Kidney (tissue), 13 donors: ENCODE measurements at regions not wholly inside any gene's neighbourhood (a gene's known extent, or its start where the extent isn't known, plus 50 kb on each side); places are given as distances from the start of the nearest gene placed in this dataset.

Experiments used
- DNase-seq, 5 donors: peaks; one replicate each; pipeline ENCODE4 v3.0.0-alpha.2; 2013 to 2020
- FAIRE-seq: peaks from 2 replicates; lab custom pipeline; 2012; peaks lifted over from hg19 to GRCh38; lab: Jason Lieb, UNC
- H3K27ac ChIP-seq, 2 donors: one replicate each; pipeline ENCODE4 v1.7.0; 2013; ENCODE audit warnings: low read depth in 2 of 2, low read length in 2 of 2, inconsistent platforms in 1 of 2
- H3K27me3 ChIP-seq: one replicate; pipeline ENCODE4 v1.7.1; 2013; ENCODE audit warnings: low read length, inconsistent platforms; ENCODE audit not compliant: control insufficient read depth, insufficient read depth
- H3K36me3 ChIP-seq, 3 donors: one replicate each; pipeline versions ENCODE4 v1.7.0 to v1.7.1; 2013; ENCODE audit warnings: low read length in 3 of 3, control low read depth in 1 of 3, inconsistent platforms in 1 of 3; ENCODE audit not compliant: insufficient read depth in 3 of 3, control insufficient read depth in 2 of 3
- H3K4me1 ChIP-seq, 3 donors: one replicate each; pipeline versions ENCODE4 v1.7.0 to v1.7.1; 2013; ENCODE audit warnings: low read length in 3 of 3, inconsistent platforms in 1 of 3, low read depth in 1 of 3; ENCODE audit not compliant: control insufficient read depth in 2 of 3, insufficient read depth in 2 of 3
- H3K4me3 ChIP-seq, 3 donors: one replicate each; pipeline versions ENCODE4 v1.7.0 to v1.8.1; 2013; ENCODE audit warnings: low read length in 3 of 3, control low read depth in 1 of 3, inconsistent platforms in 1 of 3
- H3K9ac ChIP-seq, 3 donors: one replicate each; pipeline versions ENCODE4 v1.7.0 to v1.7.1; 2013; ENCODE audit warnings: low read length in 3 of 3, control low read depth in 1 of 3, inconsistent platforms in 1 of 3
- H3K9me3 ChIP-seq, 3 donors: one replicate each; pipeline versions ENCODE4 v1.7.0 to v1.7.1; 2013; ENCODE audit warnings: low read length in 3 of 3, control low read depth in 1 of 3, inconsistent platforms in 1 of 3; ENCODE audit not compliant: control insufficient read depth in 2 of 3, insufficient read depth in 1 of 3
- CTCF ChIP-seq: IDR thresholded peaks from 3 replicates; pipeline ENCODE4 v1.5.1; 2012; ENCODE audit warnings: mild to moderate bottlenecking, moderate library complexity, borderline replicate concordance; ENCODE audit not compliant: insufficient read depth; ENCODE audit errors: extremely low read depth
- intact Hi-C: fragments of 100-400 bp; cut with DNase I; formaldehyde crosslinking; loops from one replicate; pipeline ENCODE4 v1.11.1; 2022
- donor health status: control.
- donor health status: control.
- donor health status: control.
- donor health status: control.
- donor health status: control.
- donor health status: DM: yes; HTN: yes; CAD: no.
- donor health status: Normal renal cell carcinoma (clear cell type).

- no peak for DNase-seq
- TF ChIP-seq CTCF = no peak
- no peaks in the 10 kb centered on the region for H3K27me3 ChIP-seq
Observed at GRCh38 chr15:91530279-91530678, 323.2 kb upstream of the SLCO3A1 start.

GRCh38 chr15:91530956-91531582 is 322.4 kb upstream of the SLCO3A1 start:
- H3K36me3 ChIP-seq = no peaks in the 10 kb centered on the region
- H3K4me1 ChIP-seq = no peaks in the 10 kb centered on the region
- no peak for DNase-seq
- H3K4me3 ChIP-seq = no peak overlapping the region
- no peak overlapping the region for H3K27ac ChIP-seq
- H3K9ac ChIP-seq = no peak overlapping the region
- no peaks in the 10 kb centered on the region for H3K9me3 ChIP-seq
- H3K27me3 ChIP-seq = no peaks in the 10 kb centered on the region
- intact Hi-C loops = no loop called here
- no peak for TF ChIP-seq CTCF
- no peak for FAIRE-seq

More at GRCh38 chr15:91530279-91530678, 323.2 kb upstream of the SLCO3A1 start:
- H3K27ac ChIP-seq = no peak overlapping the region
- no peaks in the 10 kb centered on the region for H3K9me3 ChIP-seq
- H3K9ac ChIP-seq = no peak overlapping the region
- H3K4me1 ChIP-seq = no peaks in the 10 kb centered on the region
- no peaks in the 10 kb centered on the region for H3K36me3 ChIP-seq
- intact Hi-C loops = no loop called here
- no peak for FAIRE-seq
- H3K4me3 ChIP-seq = no peak overlapping the region

- Histone ChIP-seq H3K9me3 (no peaks in the 10 kb centered on the region), H3K36me3 (no peaks in the 10 kb centered on the region), H3K4me1 (no peaks in the 10 kb centered on the region), H3K9ac (no peak overlapping the region), H3K27me3 (no peaks in the 10 kb centered on the region), H3K4me3 (no peak overlapping the region), H3K27ac (no peak overlapping the region)
- no peak for DNase-seq
- FAIRE-seq = no peak
- no peak for TF ChIP-seq CTCF
- intact Hi-C loops = no loop called here
Observed at GRCh38 chr15:91534235-91534634, 319.3 kb upstream of the SLCO3A1 start.

- no peak for FAIRE-seq
- no peak overlapping the region for H3K27ac ChIP-seq
- no peak overlapping the region for H3K9ac ChIP-seq
- no peak overlapping the region for H3K4me3 ChIP-seq
- no peaks in the 10 kb centered on the region for H3K9me3 ChIP-seq
- no peak for DNase-seq
- H3K36me3 ChIP-seq = no peaks in the 10 kb centered on the region
- H3K4me1 ChIP-seq = no peaks in the 10 kb centered on the region
- H3K27me3 ChIP-seq = no peaks in the 10 kb centered on the region
- intact Hi-C loops = no loop called here
- no peak for TF ChIP-seq CTCF
Observed at GRCh38 chr15:91534976-91535375, 318.5 kb upstream of the SLCO3A1 start.
